Hepatocyte (in vitro differentiated cells): ENCODE measurements at regions not wholly inside any gene's neighbourhood (a gene's known extent, or its start where the extent isn't known, plus 50 kb on each side); places are given as distances from the start of the nearest gene placed in this dataset.

Experiments used
- EZH2 ChIP-seq: fragments of 200-600 bp; sonication (generic); IDR thresholded peaks from 2 replicates; pipeline ENCODE4 v1.6.1; 2016; ENCODE audit warnings: antibody characterized with exemption, mild to moderate bottlenecking, borderline replicate concordance
- EZH2phosphoT487 ChIP-seq: fragments of 200-600 bp; sonication (generic); IDR thresholded peaks from one replicate; pipeline ENCODE4 v1.6.1; 2018; ENCODE audit warnings: antibody characterized with exemption, mild to moderate bottlenecking, low read depth, moderate library complexity; ENCODE audit not compliant: unreplicated experiment, severe bottlenecking
- TF ChIP-seq, protein P1 (sequence below): fragments of 200-600 bp; sonication (generic); IDR thresholded peaks from 2 replicates; pipeline ENCODE4 v1.5.1; 2016; ENCODE audit warnings: antibody characterized with exemption, mild to moderate bottlenecking; ENCODE audit not compliant: poor library complexity

DNA sequence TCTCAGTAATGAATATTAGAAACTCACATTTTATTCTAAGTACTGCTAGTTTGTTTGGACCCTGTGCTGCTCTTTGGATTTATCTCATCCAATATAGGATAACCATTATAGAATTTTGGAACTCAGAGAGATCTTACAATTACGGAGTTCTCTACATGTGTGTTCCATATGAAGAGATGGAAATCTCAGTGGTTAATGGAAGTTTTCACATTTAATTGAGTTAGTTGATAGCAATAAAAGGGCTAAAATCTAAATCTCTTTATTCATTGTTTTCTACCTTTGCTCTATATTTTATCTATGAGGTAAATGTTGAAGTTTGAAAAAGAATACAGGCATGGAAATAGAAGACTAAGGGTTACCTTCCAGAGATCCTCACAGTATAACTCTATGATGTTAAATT lies 558.0 kb upstream of the KIF2B start:
- TF ChIP-seq, protein P1, sequence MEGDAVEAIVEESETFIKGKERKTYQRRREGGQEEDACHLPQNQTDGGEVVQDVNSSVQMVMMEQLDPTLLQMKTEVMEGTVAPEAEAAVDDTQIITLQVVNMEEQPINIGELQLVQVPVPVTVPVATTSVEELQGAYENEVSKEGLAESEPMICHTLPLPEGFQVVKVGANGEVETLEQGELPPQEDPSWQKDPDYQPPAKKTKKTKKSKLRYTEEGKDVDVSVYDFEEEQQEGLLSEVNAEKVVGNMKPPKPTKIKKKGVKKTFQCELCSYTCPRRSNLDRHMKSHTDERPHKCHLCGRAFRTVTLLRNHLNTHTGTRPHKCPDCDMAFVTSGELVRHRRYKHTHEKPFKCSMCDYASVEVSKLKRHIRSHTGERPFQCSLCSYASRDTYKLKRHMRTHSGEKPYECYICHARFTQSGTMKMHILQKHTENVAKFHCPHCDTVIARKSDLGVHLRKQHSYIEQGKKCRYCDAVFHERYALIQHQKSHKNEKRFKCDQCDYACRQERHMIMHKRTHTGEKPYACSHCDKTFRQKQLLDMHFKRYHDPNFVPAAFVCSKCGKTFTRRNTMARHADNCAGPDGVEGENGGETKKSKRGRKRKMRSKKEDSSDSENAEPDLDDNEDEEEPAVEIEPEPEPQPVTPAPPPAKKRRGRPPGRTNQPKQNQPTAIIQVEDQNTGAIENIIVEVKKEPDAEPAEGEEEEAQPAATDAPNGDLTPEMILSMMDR: no peak
- TF ChIP-seq EZH2 (no peak), EZH2phosphoT487 (no peak)
